Liver (tissue), 8 donors: ENCODE measurements at regions not wholly inside any gene's neighbourhood (a gene's known extent, or its start where the extent isn't known, plus 50 kb on each side); places are given as distances from the start of the nearest gene placed in this dataset.

Source experiments
- DNase-seq: peaks from one replicate; pipeline ENCODE4 v3.0.0-alpha.2; 2017; ENCODE audit warnings: low spot score
- H3K27ac ChIP-seq, 2 donors: one replicate each; pipeline ENCODE4 v1.7.0; 2013; ENCODE audit warnings: inconsistent platforms in 2 of 2, low read length in 2 of 2, control low read depth in 1 of 2, low read depth in 1 of 2, mild to moderate bottlenecking in 1 of 2
- H3K27me3 ChIP-seq, 4 donors: one replicate each; pipeline versions ENCODE4 v1.6.1 to v1.7.0; 2013; ENCODE audit warnings: low read length in 3 of 4, inconsistent platforms in 1 of 4, mild to moderate bottlenecking in 1 of 4, moderate library complexity in 1 of 4; ENCODE audit not compliant: control insufficient read depth in 4 of 4, insufficient read depth in 4 of 4
- H3K36me3 ChIP-seq, 4 donors: one replicate each; pipeline versions ENCODE4 v1.6.1 to v1.7.0; 2013; ENCODE audit warnings: low read length in 3 of 4, mild to moderate bottlenecking in 3 of 4, low read depth in 1 of 4, moderate library complexity in 1 of 4; ENCODE audit not compliant: control insufficient read depth in 4 of 4, insufficient read depth in 3 of 4
- H3K4me1 ChIP-seq, 4 donors: one replicate each; pipeline versions ENCODE4 v1.6.1 to v1.7.0; 2013; ENCODE audit warnings: low read length in 3 of 4, mild to moderate bottlenecking in 3 of 4, moderate library complexity in 1 of 4; ENCODE audit not compliant: control insufficient read depth in 4 of 4, insufficient read depth in 4 of 4
- H3K4me3 ChIP-seq, 3 donors: one replicate each; pipeline versions ENCODE4 v1.6.1 to v1.7.0; 2013; ENCODE audit warnings: low read length in 3 of 3, control low read depth in 1 of 3, low read depth in 1 of 3, mild to moderate bottlenecking in 1 of 3
- H3K9ac ChIP-seq, 2 donors: one replicate each; pipeline ENCODE4 v1.7.0; 2013; ENCODE audit warnings: low read length in 2 of 2, mild to moderate bottlenecking in 2 of 2, moderate library complexity in 2 of 2, control low read depth in 1 of 2, low read depth in 1 of 2
- H3K9me3 ChIP-seq, 4 donors: one replicate each; pipeline versions ENCODE4 v1.6.1 to v1.7.0; 2013; ENCODE audit warnings: low read length in 3 of 4; ENCODE audit not compliant: control insufficient read depth in 4 of 4
- FOXA1 ChIP-seq: IDR thresholded peaks from 2 replicates; pipeline ENCODE4 v1.6.1; 2016; ENCODE audit warnings: antibody characterized with exemption
- FOXA2 ChIP-seq: IDR thresholded peaks from 2 replicates; pipeline ENCODE4 v1.6.1; 2016; ENCODE audit warnings: antibody characterized with exemption
- GABPA ChIP-seq, 2 donors: IDR thresholded peaks in 1 of 2; conservative IDR thresholded peaks in 1 of 2; 2 replicates each; pipeline ENCODE4 v1.6.1; 2016; ENCODE audit warnings: antibody characterized with exemption in 2 of 2, mild to moderate bottlenecking in 1 of 2, moderate library complexity in 1 of 2
- HNF4A ChIP-seq, 2 donors: conservative IDR thresholded peaks; 2 replicates each; pipeline ENCODE4 v1.6.1; 2016; ENCODE audit warnings: antibody characterized with exemption in 2 of 2, mild to moderate bottlenecking in 2 of 2
- HNF4G ChIP-seq: IDR thresholded peaks from 2 replicates; pipeline ENCODE4 v1.6.1; 2016; ENCODE audit warnings: antibody characterized with exemption
- JUND ChIP-seq, 2 donors: IDR thresholded peaks; 2 replicates each; pipeline ENCODE4 v1.6.1; 2016; ENCODE audit warnings: antibody characterized with exemption in 2 of 2
- NR2F2 ChIP-seq: IDR thresholded peaks from 2 replicates; pipeline ENCODE4 v1.6.1; 2016; ENCODE audit warnings: antibody characterized with exemption
- RAD21 ChIP-seq, 2 donors: IDR thresholded peaks; 2 replicates each; pipeline ENCODE4 v1.6.1; 2016; ENCODE audit warnings: antibody characterized with exemption in 2 of 2, mild to moderate bottlenecking in 2 of 2
- RXRA ChIP-seq, 2 donors: IDR thresholded peaks; 2 replicates each; pipeline ENCODE4 v1.6.1; 2017 to 2018; ENCODE audit warnings: antibody characterized with exemption in 2 of 2, mild to moderate bottlenecking in 1 of 2
- SP1 ChIP-seq: IDR thresholded peaks from 2 replicates; pipeline ENCODE4 v1.6.1; 2018; ENCODE audit warnings: antibody characterized with exemption, mild to moderate bottlenecking
- TAF1 ChIP-seq: conservative IDR thresholded peaks from 2 replicates; pipeline ENCODE4 v1.6.1; 2016; ENCODE audit warnings: antibody characterized with exemption, mild to moderate bottlenecking
- WGBS: extraction: QIAGEN DNeasy Blood & Tissue Kit; methylation state at CpG from one replicate; pipeline ENCODE4 v1.1.7; 2013; 5-methylcytosine and 5-hydroxymethylcytosine counted together
- TF ChIP-seq, protein P1 (sequence below): IDR thresholded peaks from 2 replicates; pipeline ENCODE4 v1.6.1; 2016; ENCODE audit warnings: antibody characterized with exemption, mild to moderate bottlenecking
- TF ChIP-seq, protein P2 (sequence below): IDR thresholded peaks from 2 replicates; pipeline ENCODE4 v1.6.1; 2016; ENCODE audit warnings: antibody characterized with exemption
- TF ChIP-seq, protein P3 (sequence below): fragments of 150-350 bp; IDR thresholded peaks from 2 replicates; pipeline ENCODE4 v1.5.1; 2017; ENCODE audit warnings: improper control_type of control experiment, low read depth, low read length; ENCODE audit not compliant: missing input control
- donor health status: healthy.
- donor health status: healthy.
- donor health status: healthy.
- donor health status: healthy.
- donor health status: healthy.

DNA sequence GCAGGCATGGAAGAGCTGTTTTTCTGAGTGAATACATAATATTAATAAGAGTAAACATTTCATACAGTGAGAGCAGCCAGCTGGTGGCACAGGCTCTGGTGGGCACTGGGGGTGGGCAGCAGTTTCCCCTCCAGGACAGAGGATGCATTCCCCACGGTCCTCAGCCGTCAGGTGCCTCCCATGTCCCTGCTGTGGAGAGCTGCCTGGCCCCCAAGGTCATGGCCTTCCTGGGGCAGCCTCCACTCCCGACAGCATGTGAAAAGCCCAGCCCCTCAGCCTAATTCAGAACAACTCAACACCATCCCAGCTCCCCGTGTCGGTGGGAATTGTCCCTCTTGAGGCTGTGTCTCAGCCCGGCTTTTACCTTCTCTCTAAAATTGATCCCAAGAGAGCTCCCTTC, 147.4 kb downstream of the GALR1 start:
- 61% methylated on average over 6 of the region's 6 CpGs for WGBS
- H3K9ac ChIP-seq: no peak overlapping the region
- H3K4me3 ChIP-seq: no peak overlapping the region
- no peaks in the 10 kb centered on the region for H3K36me3 ChIP-seq
- no peak for DNase-seq
- TF ChIP-seq GABPA (IDR thresholded peaks at IDR 0.05 in 1 of 2, conservative IDR thresholded peaks at IDR 0.05 in 1 of 2) (no peak), RAD21 (IDR thresholded peaks at IDR 0.05) (no peak), FOXA1 (no peak), TAF1 (no peak), FOXA2 (no peak), HNF4G (no peak), HNF4A (conservative IDR thresholded peaks at IDR 0.05) (no peak), SP1 (no peak), RXRA (IDR thresholded peaks at IDR 0.05) (no peak)
- TF ChIP-seq, protein P1, sequence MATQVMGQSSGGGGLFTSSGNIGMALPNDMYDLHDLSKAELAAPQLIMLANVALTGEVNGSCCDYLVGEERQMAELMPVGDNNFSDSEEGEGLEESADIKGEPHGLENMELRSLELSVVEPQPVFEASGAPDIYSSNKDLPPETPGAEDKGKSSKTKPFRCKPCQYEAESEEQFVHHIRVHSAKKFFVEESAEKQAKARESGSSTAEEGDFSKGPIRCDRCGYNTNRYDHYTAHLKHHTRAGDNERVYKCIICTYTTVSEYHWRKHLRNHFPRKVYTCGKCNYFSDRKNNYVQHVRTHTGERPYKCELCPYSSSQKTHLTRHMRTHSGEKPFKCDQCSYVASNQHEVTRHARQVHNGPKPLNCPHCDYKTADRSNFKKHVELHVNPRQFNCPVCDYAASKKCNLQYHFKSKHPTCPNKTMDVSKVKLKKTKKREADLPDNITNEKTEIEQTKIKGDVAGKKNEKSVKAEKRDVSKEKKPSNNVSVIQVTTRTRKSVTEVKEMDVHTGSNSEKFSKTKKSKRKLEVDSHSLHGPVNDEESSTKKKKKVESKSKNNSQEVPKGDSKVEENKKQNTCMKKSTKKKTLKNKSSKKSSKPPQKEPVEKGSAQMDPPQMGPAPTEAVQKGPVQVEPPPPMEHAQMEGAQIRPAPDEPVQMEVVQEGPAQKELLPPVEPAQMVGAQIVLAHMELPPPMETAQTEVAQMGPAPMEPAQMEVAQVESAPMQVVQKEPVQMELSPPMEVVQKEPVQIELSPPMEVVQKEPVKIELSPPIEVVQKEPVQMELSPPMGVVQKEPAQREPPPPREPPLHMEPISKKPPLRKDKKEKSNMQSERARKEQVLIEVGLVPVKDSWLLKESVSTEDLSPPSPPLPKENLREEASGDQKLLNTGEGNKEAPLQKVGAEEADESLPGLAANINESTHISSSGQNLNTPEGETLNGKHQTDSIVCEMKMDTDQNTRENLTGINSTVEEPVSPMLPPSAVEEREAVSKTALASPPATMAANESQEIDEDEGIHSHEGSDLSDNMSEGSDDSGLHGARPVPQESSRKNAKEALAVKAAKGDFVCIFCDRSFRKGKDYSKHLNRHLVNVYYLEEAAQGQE: no peak
- H3K27me3 ChIP-seq: no peaks in the 10 kb centered on the region
- no peaks in the 10 kb centered on the region for H3K9me3 ChIP-seq
- no peak overlapping the region for H3K27ac ChIP-seq
- no peaks in the 10 kb centered on the region for H3K4me1 ChIP-seq

DNA sequence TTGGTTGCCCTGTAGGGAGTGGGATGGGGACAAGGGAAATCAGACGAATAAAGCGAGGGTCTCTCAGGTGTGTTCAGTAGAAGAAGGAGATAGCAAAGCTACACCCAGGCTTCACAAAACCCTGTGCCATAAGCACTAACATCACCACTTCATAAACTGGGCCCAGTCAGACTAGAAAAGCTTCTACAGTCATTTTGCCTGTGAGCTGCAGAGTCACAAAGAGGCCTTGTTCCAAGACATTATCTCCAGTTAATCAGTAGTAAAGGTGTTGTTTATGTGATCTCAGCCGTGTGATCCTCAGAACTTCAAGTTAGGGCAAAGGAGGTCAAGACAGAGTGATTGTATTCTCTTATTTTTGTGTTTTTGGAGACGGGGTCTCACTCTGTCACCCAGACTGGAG, 148.0 kb downstream of the GALR1 start:
- TF ChIP-seq NR2F2 (no peak), FOXA2 (no peak), TAF1 (no peak), RXRA (IDR thresholded peaks at IDR 0.05) (no peak), RAD21 (IDR thresholded peaks at IDR 0.05) (no peak), SP1 (no peak), JUND (IDR thresholded peaks at IDR 0.05) (no peak), GABPA (IDR thresholded peaks at IDR 0.05 in 1 of 2, conservative IDR thresholded peaks at IDR 0.05 in 1 of 2) (no peak), HNF4A (conservative IDR thresholded peaks at IDR 0.05) (no peak), HNF4G (no peak)
- TF ChIP-seq, protein P1: no peak
- TF ChIP-seq, protein P2, sequence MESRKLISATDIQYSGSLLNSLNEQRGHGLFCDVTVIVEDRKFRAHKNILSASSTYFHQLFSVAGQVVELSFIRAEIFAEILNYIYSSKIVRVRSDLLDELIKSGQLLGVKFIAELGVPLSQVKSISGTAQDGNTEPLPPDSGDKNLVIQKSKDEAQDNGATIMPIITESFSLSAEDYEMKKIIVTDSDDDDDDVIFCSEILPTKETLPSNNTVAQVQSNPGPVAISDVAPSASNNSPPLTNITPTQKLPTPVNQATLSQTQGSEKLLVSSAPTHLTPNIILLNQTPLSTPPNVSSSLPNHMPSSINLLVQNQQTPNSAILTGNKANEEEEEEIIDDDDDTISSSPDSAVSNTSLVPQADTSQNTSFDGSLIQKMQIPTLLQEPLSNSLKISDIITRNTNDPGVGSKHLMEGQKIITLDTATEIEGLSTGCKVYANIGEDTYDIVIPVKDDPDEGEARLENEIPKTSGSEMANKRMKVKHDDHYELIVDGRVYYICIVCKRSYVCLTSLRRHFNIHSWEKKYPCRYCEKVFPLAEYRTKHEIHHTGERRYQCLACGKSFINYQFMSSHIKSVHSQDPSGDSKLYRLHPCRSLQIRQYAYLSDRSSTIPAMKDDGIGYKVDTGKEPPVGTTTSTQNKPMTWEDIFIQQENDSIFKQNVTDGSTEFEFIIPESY: no peak
- TF ChIP-seq, protein P3, sequence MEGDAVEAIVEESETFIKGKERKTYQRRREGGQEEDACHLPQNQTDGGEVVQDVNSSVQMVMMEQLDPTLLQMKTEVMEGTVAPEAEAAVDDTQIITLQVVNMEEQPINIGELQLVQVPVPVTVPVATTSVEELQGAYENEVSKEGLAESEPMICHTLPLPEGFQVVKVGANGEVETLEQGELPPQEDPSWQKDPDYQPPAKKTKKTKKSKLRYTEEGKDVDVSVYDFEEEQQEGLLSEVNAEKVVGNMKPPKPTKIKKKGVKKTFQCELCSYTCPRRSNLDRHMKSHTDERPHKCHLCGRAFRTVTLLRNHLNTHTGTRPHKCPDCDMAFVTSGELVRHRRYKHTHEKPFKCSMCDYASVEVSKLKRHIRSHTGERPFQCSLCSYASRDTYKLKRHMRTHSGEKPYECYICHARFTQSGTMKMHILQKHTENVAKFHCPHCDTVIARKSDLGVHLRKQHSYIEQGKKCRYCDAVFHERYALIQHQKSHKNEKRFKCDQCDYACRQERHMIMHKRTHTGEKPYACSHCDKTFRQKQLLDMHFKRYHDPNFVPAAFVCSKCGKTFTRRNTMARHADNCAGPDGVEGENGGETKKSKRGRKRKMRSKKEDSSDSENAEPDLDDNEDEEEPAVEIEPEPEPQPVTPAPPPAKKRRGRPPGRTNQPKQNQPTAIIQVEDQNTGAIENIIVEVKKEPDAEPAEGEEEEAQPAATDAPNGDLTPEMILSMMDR: no peak
- Histone ChIP-seq H3K4me1 (no peaks in the 10 kb centered on the region), H3K36me3 (no peaks in the 10 kb centered on the region), H3K27ac (no peak overlapping the region), H3K27me3 (no peaks in the 10 kb centered on the region), H3K9me3 (no peaks in the 10 kb centered on the region), H3K4me3 (no peak overlapping the region), H3K9ac (no peak overlapping the region)
- no peak for DNase-seq
- 54% methylated on average over 4 of the region's 4 CpGs for WGBS
